Heart right ventricle (tissue), 16 donors: ENCODE measurements at regions not wholly inside any gene's neighbourhood (a gene's known extent, or its start where the extent isn't known, plus 50 kb on each side); places are given as distances from the start of the nearest gene placed in this dataset.

Source experiments
- ATAC-seq, 8 donors: fragments of 200-7000 bp; cut with Tn5 transposase; one replicate each; pipeline ENCODE4 v1.9.1; 2020; ENCODE audit warnings: mild to moderate bottlenecking in 8 of 8, moderate library complexity in 8 of 8, moderate number of reproducible peaks in 1 of 8
- DNase-seq, 2 donors: peaks; one replicate each; pipeline ENCODE4 v3.0.0-alpha.2; 2020
- H3K27ac ChIP-seq, 10 donors: fragments of 200-600 bp; sonication (generic) in 2 of 10; one replicate each; pipeline versions ENCODE4 v1.5.0 to v1.8.0; 2020 to 2022; ENCODE audit warnings: mild to moderate bottlenecking in 3 of 10
- H3K27me3 ChIP-seq, 7 donors: fragments of 200-600 bp; one replicate each; pipeline ENCODE4 v1.8.0; 2021 to 2022; ENCODE audit warnings: mild to moderate bottlenecking in 2 of 7
- H3K36me3 ChIP-seq, 9 donors: fragments of 200-600 bp; sonication (generic) in 1 of 9; one replicate each; pipeline versions ENCODE4 v1.5.0 to v1.8.0; 2020 to 2022; ENCODE audit warnings: mild to moderate bottlenecking in 2 of 9
- H3K4me1 ChIP-seq, 9 donors: fragments of 200-600 bp; sonication (generic) in 1 of 9; one replicate each; pipeline versions ENCODE4 v1.5.0 to v1.8.0; 2020 to 2022; ENCODE audit warnings: mild to moderate bottlenecking in 4 of 9
- H3K4me3 ChIP-seq, 10 donors: fragments of 200-600 bp; sonication (generic) in 2 of 10; one replicate each; pipeline versions ENCODE4 v1.5.0 to v1.8.0; 2020 to 2022; ENCODE audit warnings: mild to moderate bottlenecking in 7 of 10, moderate library complexity in 2 of 10
- H3K9me3 ChIP-seq, 11 donors: fragments of 200-600 bp in 10 of 11; sonication (generic) in 2 of 11; one replicate each; pipeline versions ENCODE4 v1.5.0 to v1.8.0; 2013 to 2022; ENCODE audit warnings: mild to moderate bottlenecking in 2 of 11, control low read depth in 1 of 11, moderate library complexity in 1 of 11
- CTCF ChIP-seq, 9 donors: fragments of 200-600 bp; sonication (generic) in 2 of 9; IDR thresholded peaks; one replicate each; pipeline versions ENCODE4 v1.5.0 to v1.8.0; 2021 to 2022; ENCODE audit warnings: antibody characterized with exemption in 9 of 9, mild to moderate bottlenecking in 5 of 9, moderate library complexity in 1 of 9
- WGBS, 2 donors: extraction: QIAGEN DNeasy Blood & Tissue Kit; methylation state at CpG; one replicate each; pipeline ENCODE4 v1.1.7; 2013; ENCODE audit warnings: inconsistent platforms in 1 of 2; 5-methylcytosine and 5-hydroxymethylcytosine counted together
- intact Hi-C, 10 donors: fragments of 100-400 bp; cut with DNase I; formaldehyde crosslinking; loops; one replicate each; pipeline versions ENCODE4 v1.11.1 to v1.14.2; 2022
- donor health status: Arrhythmogenic right ventricular cardiomyopathy.
- donor health status: ischemic (EF 13 %, LVEDD 7.1; RV severe dilation, severe dysfunction).
- donor health status: healthy with polysubstance abuse.
- donor health status: DM: no; HTN: yes; CAD: no.
- donor health status: DM: no; HTN: no; CAD: no.
- donor health status: ischemic (EF 25% LVEDD 6.9; RV normal size, moderate dysfunction).
- donor health status: ischemic (EF 25% LVEDD 5.7; RV mildly dilated, moderate dysfunction).
- donor health status: healthy.
- donor health status: DM: yes; HTN: yes; CAD: no.
- donor health status: Ischemic cardiomyopathy.
- donor health status: ischemic (EF 35%, LVEDD 5.7; RV mildly dilated, moderate dysfunction).
- donor health status: nonischemic (EF 11% LVEDD 7.7; RV severe dilation, severe dysfunction).
- donor health status: DM: yes; HTN: yes; CAD: no.
- donor health status: PGD.
- donor health status: ischemic (EF 29% LVEDD 5.4; RV normal size, mild dysfunction).
- donor health status: nonischemic (EF 23%, LVEDD 6.1; RV moderate dilation, normal function).

GRCh38 chr2:6008186-6008585 is 316.0 kb downstream of the SOX11 start:
- no peaks in the 10 kb centered on the region for H3K4me1 ChIP-seq
- no peaks in the 10 kb centered on the region for H3K27me3 ChIP-seq
- 85 to 88% methylated on average over 2 of the region's 2 CpGs for WGBS, 2 donors
- no peak for TF ChIP-seq CTCF (IDR thresholded peaks at IDR 0.05)
- intact Hi-C loops = no loop called here
- ATAC-seq (no peak), DNase-seq (no peak)
- no peak overlapping the region for H3K4me3 ChIP-seq
- H3K9me3 ChIP-seq = no peaks in the 10 kb centered on the region
- no peaks in the 10 kb centered on the region for H3K36me3 ChIP-seq
- no peak overlapping the region for H3K27ac ChIP-seq

GRCh38 chr2:6008726-6009125 is 316.5 kb downstream of the SOX11 start:
- DNase-seq (no peak), ATAC-seq (no peak)
- Histone ChIP-seq H3K9me3 (no peaks in the 10 kb centered on the region), H3K36me3 (no peaks in the 10 kb centered on the region), H3K27ac (no peak overlapping the region), H3K4me1 (no peaks in the 10 kb centered on the region), H3K27me3 (no peaks in the 10 kb centered on the region), H3K4me3 (no peak overlapping the region)
- intact Hi-C loops = no loop called here
- no peak for TF ChIP-seq CTCF (IDR thresholded peaks at IDR 0.05)
- 85 to 86% methylated on average over 1 of the region's 1 CpG for WGBS, 2 donors

DNA sequence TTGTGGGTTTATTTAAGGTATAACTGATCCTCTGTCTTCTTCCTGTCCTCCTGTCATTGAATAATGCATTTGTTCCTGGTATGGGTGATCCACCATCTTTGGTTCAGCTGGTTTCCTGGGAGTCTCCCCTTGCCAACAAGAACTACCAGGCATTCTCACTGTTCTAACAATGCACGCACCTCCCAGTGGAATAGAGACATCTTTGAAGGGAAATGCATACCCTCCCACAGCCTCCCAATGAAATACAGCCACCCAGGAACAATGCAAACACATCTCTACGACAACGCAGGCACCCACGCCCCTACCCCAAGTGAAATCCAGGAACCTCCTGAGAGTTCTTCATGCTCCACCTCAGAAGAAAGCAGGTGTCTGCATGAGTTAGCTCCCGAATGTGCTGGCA is 318.0 kb downstream of the SOX11 start:
- H3K9me3 ChIP-seq = no peaks in the 10 kb centered on the region
- intact Hi-C loops = no loop called here
- DNase-seq = no peak
- H3K36me3 ChIP-seq = no peaks in the 10 kb centered on the region
- WGBS, 2 donors = 85 to 91% methylated on average over 5 of the region's 5 CpGs
- no peak overlapping the region for H3K4me3 ChIP-seq
- ATAC-seq = no peak
- TF ChIP-seq CTCF (IDR thresholded peaks at IDR 0.05) = no peak
- no peaks in the 10 kb centered on the region for H3K4me1 ChIP-seq
- no peaks in the 10 kb centered on the region for H3K27me3 ChIP-seq
- no peak overlapping the region for H3K27ac ChIP-seq

DNA sequence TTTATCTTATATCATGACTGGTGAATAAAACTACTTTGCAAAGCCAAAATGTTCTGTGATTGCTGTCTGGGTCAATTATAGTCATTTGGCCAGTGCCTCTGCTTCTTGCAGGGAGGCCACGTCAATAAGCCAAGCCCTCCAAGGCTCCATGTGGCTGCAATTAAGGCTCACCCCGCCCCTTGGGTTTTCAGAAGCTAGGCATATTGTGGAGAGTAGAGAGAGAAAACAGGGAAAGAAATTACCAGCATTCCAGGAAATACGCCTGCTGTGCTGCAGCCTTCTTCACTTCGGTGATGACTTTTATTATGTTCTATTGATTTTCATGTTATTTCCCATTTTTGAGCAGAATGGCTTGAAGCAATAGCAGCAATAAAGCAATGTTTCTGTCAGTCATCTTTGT is 319.7 kb downstream of the SOX11 start:
- no peak for TF ChIP-seq CTCF (IDR thresholded peaks at IDR 0.05)
- intact Hi-C loops = no loop called here
- no peak for DNase-seq
- H3K4me1 ChIP-seq = no peaks in the 10 kb centered on the region
- H3K4me3 ChIP-seq = no peak overlapping the region
- H3K36me3 ChIP-seq = no peaks in the 10 kb centered on the region
- no peaks in the 10 kb centered on the region for H3K9me3 ChIP-seq
- H3K27ac ChIP-seq = no peak overlapping the region
- H3K27me3 ChIP-seq = no peaks in the 10 kb centered on the region
- ATAC-seq = no peak
- WGBS, 2 donors = 68 to 73% methylated on average over 4 of the region's 4 CpGs
